MV-4-11 (cell line): ENCODE measurements at regions not wholly inside any gene's neighbourhood (a gene's known extent, or its start where the extent isn't known, plus 50 kb on each side); places are given as distances from the start of the nearest gene placed in this dataset.
"Not testable (repeated sequence)": the region's sequence is repeated elsewhere in the genome, so short reads cannot be mapped to it uniquely, and the experiment has no call there.

Experiments
- DNase-seq: peaks from one replicate; lab custom pipeline; 2025; lab: John Stamatoyannopoulos, UW

GRCh38 chr9:85487872-85488271, 253.9 kb downstream of the AGTPBP1 start:
- DNase-seq = no peak

- DNase-seq = no peak
Measured at GRCh38 chr9:85484235-85484634, 257.5 kb downstream of the AGTPBP1 start.

DNA sequence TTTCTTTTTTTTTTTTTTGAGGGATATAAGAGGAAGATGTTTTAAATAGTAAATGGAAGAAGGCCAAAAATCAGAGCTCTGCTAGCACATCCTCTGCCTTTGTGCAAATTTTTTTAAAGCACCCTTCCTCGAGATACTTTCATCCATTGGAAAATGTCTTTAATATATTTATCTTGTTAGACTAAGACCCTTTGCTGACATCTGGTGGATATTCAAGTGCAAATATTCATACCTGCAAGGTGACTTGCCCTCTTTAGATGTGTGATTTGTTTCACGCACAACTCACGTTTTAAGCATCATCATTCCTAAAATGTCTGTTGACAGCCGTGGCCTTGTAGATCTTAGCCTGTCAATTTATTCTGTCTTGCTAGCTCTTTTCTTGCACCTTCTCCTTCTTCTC, 258.5 kb downstream of the AGTPBP1 start:
- DNase-seq = no peak

DNA sequence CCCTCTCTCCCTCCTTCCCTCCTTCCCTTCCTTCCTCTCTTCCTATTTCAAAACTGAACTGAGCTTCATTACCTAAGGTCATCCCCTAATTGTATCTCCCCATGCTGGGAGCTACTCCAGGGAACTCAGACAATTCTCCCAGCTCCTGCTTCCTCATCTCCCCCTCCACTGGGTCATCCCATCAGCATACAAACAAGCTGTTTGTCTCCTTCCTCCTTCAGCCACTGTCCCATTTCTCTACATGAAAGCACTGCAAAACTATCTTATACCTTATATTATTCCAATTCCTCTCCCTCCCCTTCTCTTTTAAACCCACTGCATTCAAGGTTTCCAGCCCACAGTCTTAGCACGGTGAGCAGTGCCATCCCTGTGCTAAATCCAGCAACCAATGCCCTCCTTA, 262.4 kb downstream of the AGTPBP1 start:
- DNase-seq = no peak

DNA sequence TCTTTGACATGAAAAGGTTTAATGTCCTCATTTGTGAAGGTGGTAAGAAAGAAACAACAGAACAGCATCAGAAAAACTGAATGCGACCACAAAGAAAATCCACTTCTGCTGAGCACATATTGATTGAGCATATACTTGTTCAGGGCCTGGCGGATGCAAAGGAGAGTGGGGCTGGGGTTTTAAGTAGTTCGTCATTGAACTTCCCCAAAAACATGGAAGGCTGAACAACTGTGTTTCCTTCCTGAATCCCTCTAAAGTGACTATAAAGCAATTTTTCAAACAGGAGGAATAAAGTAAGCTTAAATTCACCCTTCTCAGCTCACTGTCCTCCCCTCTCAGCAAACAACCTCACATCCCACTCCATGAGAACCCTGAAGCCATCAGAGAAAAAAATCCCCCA, 262.9 kb downstream of the AGTPBP1 start:
- DNase-seq = no peak

DNA sequence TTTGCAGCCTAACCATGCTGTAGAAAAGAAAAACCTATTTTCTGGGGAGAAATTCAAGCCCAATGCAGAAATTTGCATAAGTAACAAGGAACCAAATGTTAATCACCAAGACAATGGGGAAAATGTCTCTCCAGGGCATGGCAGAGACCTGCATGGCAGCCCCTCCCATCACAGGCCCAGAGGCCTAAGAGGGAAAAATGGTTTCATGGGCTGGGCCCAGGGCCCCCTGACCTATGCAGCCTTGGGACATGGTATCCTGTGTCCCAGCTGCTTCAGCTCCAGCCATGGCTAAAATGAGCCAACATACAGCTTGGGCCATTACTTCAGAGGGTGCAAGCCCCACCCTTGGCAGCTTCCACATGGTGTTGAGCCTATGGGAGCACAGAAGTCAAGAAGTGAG, 266.9 kb downstream of the AGTPBP1 start:
- DNase-seq = not testable (repeated sequence)

- no peak for DNase-seq
Measured at GRCh38 chr9:85471791-85472190, 270.0 kb downstream of the AGTPBP1 start.

- DNase-seq = no peak
Measured at GRCh38 chr9:85469041-85469440, 272.7 kb downstream of the AGTPBP1 start.

DNA sequence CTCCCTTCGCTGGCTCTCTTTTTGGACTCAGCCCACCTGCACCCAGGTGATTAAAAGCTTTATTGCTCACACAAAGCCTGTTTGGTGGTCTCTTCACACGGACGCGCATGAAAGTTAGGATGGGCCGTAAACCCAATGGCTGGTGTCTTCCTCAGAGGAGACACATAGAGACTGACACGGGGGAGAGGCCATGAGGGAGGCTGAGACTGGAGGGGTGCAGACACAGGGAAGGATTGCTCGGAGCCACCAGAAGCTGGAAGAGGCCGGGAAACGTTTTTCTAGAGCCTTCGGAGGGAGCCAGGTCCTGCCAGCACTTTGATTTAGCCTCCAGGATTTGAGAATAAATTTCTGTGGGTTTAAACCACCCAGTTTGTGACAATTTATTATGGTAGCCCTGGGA, 274.9 kb downstream of the AGTPBP1 start:
- DNase-seq = no peak

- DNase-seq = not testable (repeated sequence)
Measured at GRCh38 chr9:85458114-85458864, 283.5 kb downstream of the AGTPBP1 start.

DNA sequence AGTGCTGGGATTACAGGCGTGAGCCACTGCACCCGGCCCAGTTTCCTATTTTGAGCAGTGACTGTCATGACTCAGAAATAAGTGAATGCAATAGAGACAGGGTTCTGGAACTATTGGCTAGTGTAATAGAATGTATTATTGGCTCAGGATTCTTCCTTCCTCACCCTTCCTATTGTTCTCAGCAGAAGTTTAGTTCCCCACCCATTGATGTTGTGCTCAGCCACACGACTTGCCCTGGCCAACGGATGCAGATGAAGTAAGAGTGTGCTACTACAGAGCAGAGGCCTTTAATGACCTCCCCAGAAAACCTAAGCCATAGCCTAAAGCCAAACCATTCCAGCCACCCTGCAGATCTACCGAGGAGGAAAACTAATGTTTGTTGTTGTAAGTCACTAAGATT, 287.9 kb downstream of the AGTPBP1 start:
- DNase-seq = no peak

- no peak for DNase-seq
Measured at GRCh38 chr9:85452841-85453240, 288.9 kb downstream of the AGTPBP1 start.

DNA sequence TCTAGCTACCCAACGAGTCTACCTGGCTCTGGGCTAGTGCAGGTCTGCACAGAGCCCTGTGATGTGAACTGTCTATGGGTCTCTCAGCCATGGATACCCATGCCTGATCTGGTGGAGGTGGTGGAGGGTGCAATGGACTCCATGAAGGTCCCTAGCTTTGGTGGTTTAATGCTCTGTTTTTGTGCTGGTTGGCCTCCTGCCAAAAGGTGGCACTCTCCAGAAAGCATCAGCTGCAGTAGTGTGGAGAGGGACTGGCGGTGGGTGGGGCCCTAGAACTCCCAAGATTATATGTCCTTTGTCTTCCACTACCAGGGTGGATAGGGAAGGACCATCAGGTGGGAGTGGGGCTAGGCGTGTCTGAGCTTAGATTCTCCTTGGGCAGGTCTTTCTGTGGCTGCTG, 290.1 kb downstream of the AGTPBP1 start:
- no peak for DNase-seq

DNA sequence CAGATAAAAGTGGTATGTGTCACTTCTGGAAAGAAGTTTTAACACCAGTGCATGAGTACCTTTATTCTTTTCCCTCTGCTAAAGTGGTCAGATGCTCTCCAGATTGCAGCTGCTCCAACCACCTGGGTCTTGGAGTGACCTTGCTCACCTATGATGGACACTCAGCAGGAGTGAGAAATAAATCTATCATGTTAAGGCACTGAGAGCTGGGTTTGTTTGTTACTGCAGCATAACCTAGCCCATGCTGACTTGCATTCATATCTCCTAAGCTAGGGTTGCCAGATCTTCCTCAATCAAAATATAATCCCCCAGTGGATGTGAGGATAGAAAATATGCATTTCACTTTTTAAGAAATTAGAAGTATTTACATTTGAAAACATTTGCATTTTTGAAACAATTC, 295.9 kb downstream of the AGTPBP1 start:
- DNase-seq = no peak

- no peak for DNase-seq
Measured at GRCh38 chr9:85444243-85444642, 297.5 kb downstream of the AGTPBP1 start.

GRCh38 chr9:85443190-85443598, 298.6 kb downstream of the AGTPBP1 start:
- no peak for DNase-seq

DNA sequence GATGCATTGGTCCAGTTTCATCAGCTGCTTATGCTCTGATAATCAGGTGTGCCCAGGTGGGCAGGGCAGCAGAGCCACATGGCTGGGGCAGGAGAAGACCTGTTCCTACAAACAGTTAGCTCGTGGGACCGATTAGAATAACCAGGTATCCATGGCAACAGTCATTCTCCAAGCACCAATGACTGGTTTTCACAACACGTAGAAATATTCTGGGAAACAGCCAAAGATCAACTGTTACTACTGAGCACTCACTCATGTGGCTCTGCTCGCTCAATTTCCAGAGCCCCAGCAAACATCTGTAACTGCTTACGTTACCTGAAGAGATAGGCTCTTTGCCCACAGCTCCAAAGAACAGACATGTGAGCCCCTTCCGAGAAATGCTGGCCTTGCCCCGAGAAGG, 302.0 kb downstream of the AGTPBP1 start:
- no peak for DNase-seq

DNA sequence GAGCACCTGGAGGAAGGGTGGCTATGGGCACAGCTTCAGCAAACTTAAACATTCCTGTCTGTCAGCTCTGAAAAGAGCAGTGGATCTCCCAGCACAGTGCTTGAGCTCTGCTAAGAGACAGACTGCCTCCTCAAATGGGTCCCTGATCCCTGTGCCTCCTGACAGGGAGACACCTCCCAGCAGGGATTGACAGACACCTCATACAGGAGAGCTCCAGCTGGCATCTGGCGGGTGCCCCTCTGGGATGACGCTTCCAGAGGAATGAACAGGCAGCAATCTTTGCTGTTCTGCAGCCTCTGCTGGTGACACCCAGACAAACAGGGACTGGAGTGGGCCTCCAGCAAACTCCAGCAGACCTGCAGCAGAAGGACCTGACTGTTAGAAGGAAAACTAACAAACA, 307.8 kb downstream of the AGTPBP1 start:
- DNase-seq = not testable (repeated sequence)

GRCh38 chr9:85433551-85433950, 308.2 kb downstream of the AGTPBP1 start:
- peak; percentile 51 for DNase-seq

- DNase-seq = no peak
Measured at GRCh38 chr9:85433046-85433445, 308.7 kb downstream of the AGTPBP1 start.

GRCh38 chr9:85432599-85432998, 309.2 kb downstream of the AGTPBP1 start:
- DNase-seq = peak; percentile 80

GRCh38 chr9:85431339-85432102, 310.2 kb downstream of the AGTPBP1 start:
- DNase-seq = no peak

- no peak for DNase-seq
Measured at GRCh38 chr9:85430659-85431338, 311.0 kb downstream of the AGTPBP1 start.
